ENCODE measurements at regions not wholly inside any gene's neighbourhood (a gene's known extent, or its start where the extent isn't known, plus 50 kb on each side); places are given as distances from the start of the nearest gene placed in this dataset.
"Not testable (repeated sequence)": the region's sequence is repeated elsewhere in the genome, so short reads cannot be mapped to it uniquely, and the experiment has no call there.

GRCh38 chr14:29391801-29392200, 535.8 kb downstream of the PRKD1 start:
- no peak for DNase-seq (ENCODE audit: extremely low spot score in 2 of 2)
- H3K36me3 ChIP-seq = no peaks in the 10 kb centered on the region
- no peak overlapping the region for H3K27ac ChIP-seq
- intact Hi-C loops (cut with DNase I) = no loop called here
- H3K4me3 ChIP-seq = no peak overlapping the region
- TF ChIP-seq POLR2AphosphoS5 (IDR thresholded peaks at IDR 0.05; ENCODE audit: insufficient read depth in 1 of 2, low read depth in 1 of 2) (no peak), POLR2A (IDR thresholded peaks at IDR 0.05) (no peak), CTCF (IDR thresholded peaks at IDR 0.05) (no peak)
- no peaks in the 10 kb centered on the region for H3K4me1 ChIP-seq
- no peaks in the 10 kb centered on the region for H3K27me3 ChIP-seq
- H3K9me3 ChIP-seq = no peaks in the 10 kb centered on the region

- DNase-seq (ENCODE audit: extremely low spot score in 2 of 2) = no peak
- H3K4me1 ChIP-seq = no peaks in the 10 kb centered on the region
- no peaks in the 10 kb centered on the region for H3K36me3 ChIP-seq
- no peaks in the 10 kb centered on the region for H3K9me3 ChIP-seq
- H3K27me3 ChIP-seq = no peaks in the 10 kb centered on the region
- TF ChIP-seq POLR2A (IDR thresholded peaks at IDR 0.05) (no peak), POLR2AphosphoS5 (IDR thresholded peaks at IDR 0.05; ENCODE audit: insufficient read depth in 1 of 2, low read depth in 1 of 2) (no peak), CTCF (IDR thresholded peaks at IDR 0.05) (no peak)
- no peak overlapping the region for H3K27ac ChIP-seq
- intact Hi-C loops (cut with DNase I) = no loop called here
- no peak overlapping the region for H3K4me3 ChIP-seq
Measured at GRCh38 chr14:29392287-29392686, 535.4 kb downstream of the PRKD1 start.

DNA sequence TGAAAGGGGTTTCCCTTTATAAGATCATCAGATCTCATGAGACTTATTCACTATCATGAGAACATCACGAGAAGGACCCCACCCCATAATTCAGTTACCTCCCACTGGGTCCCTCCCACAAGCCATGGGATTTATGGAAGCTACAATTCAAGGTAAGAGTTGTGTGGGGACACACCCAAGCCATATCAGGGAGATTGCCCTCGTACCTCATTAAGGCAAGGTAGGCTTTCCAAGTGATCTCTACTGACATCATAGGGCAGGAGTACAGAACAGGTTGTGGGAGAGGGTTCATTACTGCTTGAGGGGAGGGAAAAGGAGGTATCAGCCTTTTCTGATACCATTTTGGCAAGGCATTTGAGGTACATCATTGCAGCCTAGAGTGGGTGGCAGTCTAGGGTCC, 524.6 kb downstream of the PRKD1 start:
- H3K36me3 ChIP-seq = no peaks in the 10 kb centered on the region
- TF ChIP-seq CTCF (IDR thresholded peaks at IDR 0.05) (no peak), POLR2A (IDR thresholded peaks at IDR 0.05) (no peak), POLR2AphosphoS5 (IDR thresholded peaks at IDR 0.05; ENCODE audit: insufficient read depth in 1 of 2, low read depth in 1 of 2) (no peak)
- intact Hi-C loops (cut with DNase I) = no loop called here
- no peak overlapping the region for H3K4me3 ChIP-seq
- H3K4me1 ChIP-seq = no peaks in the 10 kb centered on the region
- no peaks in the 10 kb centered on the region for H3K9me3 ChIP-seq
- no peak overlapping the region for H3K27ac ChIP-seq
- no peak for DNase-seq (ENCODE audit: extremely low spot score in 2 of 2)
- H3K27me3 ChIP-seq = no peaks in the 10 kb centered on the region

- Histone ChIP-seq H3K4me1 (no peaks in the 10 kb centered on the region), H3K27me3 (no peaks in the 10 kb centered on the region), H3K27ac (no peak overlapping the region), H3K9me3 (no peaks in the 10 kb centered on the region), H3K36me3 (no peaks in the 10 kb centered on the region), H3K4me3 (no peak overlapping the region)
- TF ChIP-seq POLR2AphosphoS5 (IDR thresholded peaks at IDR 0.05; ENCODE audit: insufficient read depth in 1 of 2, low read depth in 1 of 2) (no peak), POLR2A (IDR thresholded peaks at IDR 0.05) (no peak)
- DNase-seq (ENCODE audit: extremely low spot score in 2 of 2) = no peak
- intact Hi-C loops (cut with DNase I) = no loop called here
Measured at GRCh38 chr14:29410581-29410980, 517.1 kb downstream of the PRKD1 start.

GRCh38 chr14:29414931-29415330, 512.7 kb downstream of the PRKD1 start:
- intact Hi-C loops (cut with DNase I); H3K27ac ChIP-seq; H3K4me3 ChIP-seq; DNase-seq (ENCODE audit: extremely low spot score in 2 of 2); H3K4me1 ChIP-seq; H3K9me3 ChIP-seq; H3K36me3 ChIP-seq; H3K27me3 ChIP-seq: not testable (repeated sequence)

- DNase-seq (ENCODE audit: extremely low spot score in 2 of 2) = no peak
- Histone ChIP-seq H3K4me3 (no peak overlapping the region), H3K4me1 (no peaks in the 10 kb centered on the region), H3K27me3 (no peaks in the 10 kb centered on the region), H3K27ac (no peak overlapping the region), H3K36me3 (no peaks in the 10 kb centered on the region), H3K9me3 (no peaks in the 10 kb centered on the region)
- no peak for TF ChIP-seq POLR2A (IDR thresholded peaks at IDR 0.05)
- TF ChIP-seq CTCF (IDR thresholded peaks at IDR 0.05) = no peak
- TF ChIP-seq POLR2AphosphoS5 (IDR thresholded peaks at IDR 0.05; ENCODE audit: insufficient read depth in 1 of 2, low read depth in 1 of 2) = no peak
- intact Hi-C loops (cut with DNase I) = no loop called here
Measured at GRCh38 chr14:29419736-29420135, 507.9 kb downstream of the PRKD1 start.
